K562 (cell line): ENCODE measurements at regions not wholly inside any gene's neighbourhood (a gene's known extent, or its start where the extent isn't known, plus 50 kb on each side); places are given as distances from the start of the nearest gene placed in this dataset.

Source experiments
- ATAC-seq: fragments of 200-7000 bp; cut with Tn5 transposase; 3 replicates; pipeline ENCODE4 v1.9.1; 2020; ENCODE audit warnings: moderate library complexity
- BruUV-seq: library from RNA; stranded (reverse); fragments of 400-500 nt; replicated peaks from 2 replicates; lab custom pipeline; 2021; lab: Mats Ljungman, UMichigan
- CTCF ChIA-PET: fragments of 300-600 bp; formaldehyde crosslinking; extraction: SDS; loops from one replicate; lab custom pipeline; 2021; ENCODE audit warnings: low intra/inter-chr PET ratio; lab: Yijun Ruan, JAX
- POLR2A ChIA-PET: fragments of 300-600, 350-650 bp; sonication (Branson Sonifier 250); formaldehyde crosslinking; extraction: SDS; loops from one replicate; lab custom pipeline; 2021; ENCODE audit warnings: antibody characterized with exemption, inconsistent platforms; lab: Yijun Ruan, JAX
- DNase-seq, 4 experiments: peaks; one replicate each; pipeline versions ENCODE4 v3.0.0 to v3.0.0-alpha.2; 2011 to 2018; ENCODE audit warnings: low spot score in 3 of 4, mixed read lengths in 3 of 4; ENCODE audit errors: extremely low read depth in 1 of 4
- FAIRE-seq: peaks from 2 replicates; lab custom pipeline; 2011; peaks lifted over from hg19 to GRCh38; lab: Jason Lieb, UNC
- H2AFZ ChIP-seq: 2 replicates; pipeline ENCODE4 v1.6.0; 2011; ENCODE audit warnings: low read depth, low read length, control low read depth, inconsistent platforms
- H3K27ac ChIP-seq: fragments of 200-600 bp; 3 replicates; pipeline ENCODE4 v1.8.0; 2011; ENCODE audit warnings: low read depth, mild to moderate bottlenecking, control low read depth, inconsistent platforms, low read length, moderate library complexity, mixed read lengths; ENCODE audit errors: extremely low read depth
- H3K27me3 ChIP-seq, 2 experiments: fragments of 300-600 bp in 1 of 2; 2 replicates in 1 of 2; 3 replicates in 1 of 2; pipeline versions ENCODE4 v1.6.0 to v1.8.0; 2011; ENCODE audit warnings: inconsistent platforms in 2 of 2, low read length in 2 of 2, mild to moderate bottlenecking in 1 of 2, mixed read lengths in 1 of 2, moderate library complexity in 1 of 2; ENCODE audit not compliant: control insufficient read depth in 2 of 2, insufficient read depth in 2 of 2
- H3K36me3 ChIP-seq: fragments of 300-600 bp; 3 replicates; pipeline ENCODE4 v1.8.0; 2011; ENCODE audit warnings: mild to moderate bottlenecking, low read length, inconsistent platforms; ENCODE audit not compliant: control insufficient read depth, insufficient read depth
- H3K4me1 ChIP-seq, 2 experiments: fragments of 200-600 bp in 1 of 2; replicated peaks in 1 of 2; 2 replicates in 1 of 2; 3 replicates in 1 of 2; pipeline versions ENCODE4 v1.5.1 to v1.8.0; 2011; ENCODE audit warnings: inconsistent platforms in 2 of 2, low read length in 2 of 2, mild to moderate bottlenecking in 1 of 2, mixed read lengths in 1 of 2, moderate library complexity in 1 of 2; ENCODE audit not compliant: control insufficient read depth in 2 of 2, insufficient read depth in 2 of 2
- H3K4me2 ChIP-seq: 2 replicates; pipeline ENCODE4 v1.6.1; 2011; ENCODE audit warnings: low read length, control low read depth, inconsistent platforms, mixed read lengths; ENCODE audit not compliant: insufficient read depth
- H3K4me3 ChIP-seq: fragments of 200-600 bp; sonication (generic), shearing (Covaris generic); 2 replicates; pipeline ENCODE4 v1.5.1; 2016; ENCODE audit warnings: control low read depth, inconsistent platforms
- H3K79me2 ChIP-seq: fragments of 200-600 bp; 3 replicates; pipeline ENCODE4 v1.8.0; 2011; ENCODE audit warnings: low read length, inconsistent platforms; ENCODE audit not compliant: control insufficient read depth, insufficient read depth
- H3K9ac ChIP-seq, 2 experiments: 2 replicates each; pipeline versions ENCODE4 v1.6.0 to v1.6.1; 2011; ENCODE audit warnings: low read depth in 2 of 2, low read length in 2 of 2, control low read depth in 1 of 2, inconsistent platforms in 1 of 2, mild to moderate bottlenecking in 1 of 2, mixed read lengths in 1 of 2; ENCODE audit not compliant: insufficient read depth in 1 of 2
- H3K9me1 ChIP-seq: one replicate; pipeline ENCODE4 v1.6.0; 2011; ENCODE audit warnings: inconsistent platforms, mild to moderate bottlenecking, low read length, moderate library complexity; ENCODE audit not compliant: control insufficient read depth, insufficient read depth
- H3K9me3 ChIP-seq: replicated peaks from 2 replicates; pipeline ENCODE4 v1.5.1; 2011; ENCODE audit warnings: low read depth, low read length, inconsistent platforms; ENCODE audit not compliant: control insufficient read depth, insufficient read depth
- H4K20me1 ChIP-seq: replicated peaks from 2 replicates; pipeline ENCODE4 v1.6.1; 2011; ENCODE audit warnings: low read length, inconsistent platforms, mixed read lengths; ENCODE audit not compliant: control insufficient read depth, insufficient read depth
- CCAR2 ChIP-seq: fragments of 200-400 bp; formaldehyde crosslinking; IDR thresholded peaks from 2 replicates; pipeline ENCODE4 v1.6.1; 2017; ENCODE audit warnings: mild to moderate bottlenecking, low read depth, low read length
- ETV5 ChIP-seq: sonication (generic); formaldehyde crosslinking; IDR thresholded peaks from 2 replicates; pipeline ENCODE4 v1.4.0; 2020; ENCODE audit warnings: low read depth, mild to moderate bottlenecking, missing genetic modification reagents
- MCM3 ChIP-seq: fragments of 450-650 bp; IDR thresholded peaks from 2 replicates; pipeline ENCODE4 v1.6.1; 2016
- SOX6 ChIP-seq: fragments of 450-650 bp; IDR thresholded peaks from 2 replicates; pipeline ENCODE4 v1.6.1; 2014; ENCODE audit warnings: mild to moderate bottlenecking
- ZNF408 ChIP-seq: fragments of 250-450 bp; sonication (Bioruptor Pico); IDR thresholded peaks from 2 replicates; pipeline ENCODE4 v1.4.0; 2020; ENCODE audit warnings: low read depth, mild to moderate bottlenecking, moderate library complexity
- ZNF589 ChIP-seq: fragments of 200-800 bp; sonication (Bioruptor generic); IDR thresholded peaks from 2 replicates; pipeline ENCODE4 v1.6.1; 2016; ENCODE audit warnings: low read depth, missing genetic modification characterization, missing compliant biosample characterization
- ZNF780A ChIP-seq: fragments of 250-450 bp; sonication (Bioruptor Pico); IDR thresholded peaks from 2 replicates; pipeline ENCODE4 v1.5.0; 2021; ENCODE audit warnings: mild to moderate bottlenecking
- WGBS: fragments of 100-300 bp; shearing (Covaris generic); methylation state at CpG from one replicate; pipeline ENCODE4 v1.1.6; 2016; ENCODE audit warnings: low coverage, mixed read lengths; ENCODE audit not compliant: insufficient coverage; ENCODE audit errors: missing lambda C conversion rate; 5-methylcytosine and 5-hydroxymethylcytosine counted together
- in situ Hi-C: fragments of 300-500 bp; cut with MboI; formaldehyde crosslinking; loops from 4 replicates; pipeline ENCODE4 v1.15.0; 2018; ENCODE audit warnings: inconsistent platforms, mixed read lengths
- intact Hi-C: fragments of 100-400 bp; cut with micrococcal nuclease; formaldehyde crosslinking; loops from 2 replicates; pipeline ENCODE4 v1.14.2; 2022

GRCh38 chr12:53807322-53807860, 55.6 kb upstream of the CISTR start:
- Histone ChIP-seq H3K9ac (no peak overlapping the region), H3K27ac (no peak overlapping the region), H3K79me2 (no peaks in the 10 kb centered on the region), H3K4me1 (peaks cover 0 to 20% of the 10 kb centered on the region in 2 experiments; a peak in 3 of 5 replicates), H3K4me2 (no peak overlapping the region), H3K9me1 (no peaks in the 10 kb centered on the region), H3K9me3 (no peaks in the 10 kb centered on the region), H3K27me3 (peaks cover 8 to 26% of the 10 kb centered on the region in 2 experiments; a peak in 4 of 5 replicates), H2AFZ (no peak overlapping the region), H3K36me3 (no peaks in the 10 kb centered on the region), H4K20me1 (peaks cover 8% of the 10 kb centered on the region; the same call in 1 of the 2 replicates), H3K4me3 (no peak overlapping the region)
- BruUV-seq = no TSS peak
- ChIA-PET POLR2A (interaction anchor here (0.6 to 0.9 kb wide), 3 partner anchors 13 to 666 kb away, joined by 3 to 4 read pairs (median 3); partner anchors contain the start of gene GTSF1), CTCF (no interaction called here)
- FAIRE-seq (no peak), DNase-seq (no peak), ATAC-seq (no peak)
- intact Hi-C loops (loop anchor here (5.0 kb wide), 1 partner anchor 140 kb away; no protein-coding TSS in a partner anchor), in situ Hi-C loops (no loop called here)
- TF ChIP-seq ETV5 (CRISPR knock-in tag) (no peak), ZNF408 (CRISPR knock-in tag) (no peak), CCAR2 (no peak)
- WGBS = 0% methylated on average over 8 of the region's 8 CpGs

- ChIA-PET POLR2A (interaction anchor here (0.6 kb wide), 1 partner anchor 665 kb away, joined by 3 read pairs; the partner anchor contains the start of gene GTSF1), CTCF (no interaction called here)
- DNase-seq (no peak), ATAC-seq (no peak), FAIRE-seq (no peak)
- peaks cover 8 to 22% of the 10 kb centered on the region in 2 experiments; a peak in 4 of 5 replicates for H3K27me3 ChIP-seq
- no peaks in the 10 kb centered on the region for H3K36me3 ChIP-seq
- no TSS peak for BruUV-seq
- in situ Hi-C loops = no loop called here
- intact Hi-C loops = loop anchor here (5.0 kb wide), 1 partner anchor 139 kb away; no protein-coding TSS in a partner anchor
- no peaks in the 10 kb centered on the region for H3K79me2 ChIP-seq
- no peak overlapping the region for H2AFZ ChIP-seq
- TF ChIP-seq ZNF589 (no peak), ZNF780A (CRISPR knock-in tag) (no peak), SOX6 (no peak), MCM3 (no peak)
- no peak overlapping the region for H3K4me3 ChIP-seq
- no peak overlapping the region for H3K4me2 ChIP-seq
- no peaks in the 10 kb centered on the region for H3K9me1 ChIP-seq
- peaks cover 0 to 20% of the 10 kb centered on the region in 2 experiments; a peak in 3 of 5 replicates for H3K4me1 ChIP-seq
- WGBS = 2% methylated on average over 5 of the region's 5 CpGs
- H3K27ac ChIP-seq = no peak overlapping the region
- H3K9me3 ChIP-seq = no peaks in the 10 kb centered on the region
- H4K20me1 ChIP-seq = peaks cover 5% of the 10 kb centered on the region; the same call in 1 of the 2 replicates
- H3K9ac ChIP-seq = no peak overlapping the region; a peak in 1 of 4 replicates
Measured at GRCh38 chr12:53808023-53808705, 56.4 kb upstream of the CISTR start.
